Esophagus muscularis mucosa (tissue), 3 donors: ENCODE measurements at regions not wholly inside any gene's neighbourhood (a gene's known extent, or its start where the extent isn't known, plus 50 kb on each side); places are given as distances from the start of the nearest gene placed in this dataset.

Experiments
- CTCF ChIP-seq, 3 experiments: fragments of 200-600 bp in 2 of 3; fragments of 450-650 bp in 1 of 3; sonication (generic) in 2 of 3; IDR thresholded peaks; one replicate each; pipeline ENCODE4 v1.5.1; 2017 to 2019; ENCODE audit warnings: antibody characterized with exemption in 3 of 3, mild to moderate bottlenecking in 2 of 3, moderate library complexity in 1 of 3
- POLR2A ChIP-seq: fragments of 450-650 bp; IDR thresholded peaks from one replicate; pipeline ENCODE4 v1.6.1; 2017; ENCODE audit warnings: antibody characterized with exemption, moderate library complexity, mild to moderate bottlenecking, low read depth
- POLR2AphosphoS5 ChIP-seq, 2 donors: sonication (generic); formaldehyde crosslinking; IDR thresholded peaks; one replicate each; pipeline ENCODE4 v1.6.1; 2017; ENCODE audit warnings: antibody characterized with exemption in 2 of 2

- TF ChIP-seq CTCF (IDR thresholded peaks at IDR 0.05) (no peak), POLR2AphosphoS5 (IDR thresholded peaks at IDR 0.05) (no peak), POLR2A (no peak)
Measured at GRCh38 chr3:118577055-118577777, 457.4 kb downstream of the IGSF11 start.
